GM23338 (cell line): ENCODE measurements at regions not wholly inside any gene's neighbourhood (a gene's known extent, or its start where the extent isn't known, plus 50 kb on each side); places are given as distances from the start of the nearest gene placed in this dataset.

ENCODE experiments used
- ATAC-seq: fragments of 200-7000 bp; cut with Tn5 transposase; 3 replicates; pipeline ENCODE4 v1.9.1; 2020
- DNase-seq: peaks from one replicate; pipeline ENCODE4 v3.0.0-alpha.2; 2015; ENCODE audit warnings: low spot score
- H2AFZ ChIP-seq: fragments of 200-600 bp; sonication (generic); 2 replicates; pipeline ENCODE4 v1.8.0; 2016; ENCODE audit warnings: antibody characterized with exemption, mild to moderate bottlenecking, moderate library complexity
- H3F3A ChIP-seq: fragments of 200-600 bp; sonication (generic); replicated peaks from 2 replicates; pipeline ENCODE4 v1.8.0; 2017; ENCODE audit warnings: antibody characterized with exemption, mixed run types, low read depth
- H3K27ac ChIP-seq: fragments of 200-600 bp; sonication (generic); 2 replicates; pipeline ENCODE4 v1.6.1; 2016; ENCODE audit warnings: low read depth
- H3K27me3 ChIP-seq: fragments of 200-600 bp; sonication (generic); 2 replicates; pipeline ENCODE4 v1.8.0; 2016; ENCODE audit warnings: mild to moderate bottlenecking, mixed run types, moderate library complexity; ENCODE audit not compliant: insufficient read depth
- H3K36me3 ChIP-seq: fragments of 200-600 bp; sonication (generic); 2 replicates; pipeline ENCODE4 v1.8.0; 2016; ENCODE audit warnings: mild to moderate bottlenecking; ENCODE audit not compliant: insufficient read depth
- H3K4me1 ChIP-seq: fragments of 200-600 bp; sonication (generic); 2 replicates; pipeline ENCODE4 v1.8.0; 2016; ENCODE audit warnings: mild to moderate bottlenecking, moderate library complexity; ENCODE audit not compliant: insufficient read depth
- H3K4me2 ChIP-seq: fragments of 200-600 bp; sonication (generic); 2 replicates; pipeline ENCODE4 v1.7.1; 2017; ENCODE audit warnings: mixed run types
- H3K4me3 ChIP-seq: fragments of 200-600 bp; sonication (generic); 2 replicates; pipeline ENCODE4 v1.6.1; 2016; ENCODE audit warnings: mixed run types
- H3K79me2 ChIP-seq: fragments of 200-600 bp; sonication (generic); replicated peaks from 2 replicates; pipeline ENCODE4 v1.8.0; 2017; ENCODE audit warnings: mild to moderate bottlenecking; ENCODE audit not compliant: insufficient read depth
- H3K9me2 ChIP-seq: fragments of 200-600 bp; sonication (generic); 2 replicates; pipeline ENCODE4 v1.8.0; 2017; ENCODE audit not compliant: insufficient read depth
- H4K20me1 ChIP-seq: fragments of 200-600 bp; sonication (generic); replicated peaks from 2 replicates; pipeline ENCODE4 v1.8.0; 2017; ENCODE audit warnings: mild to moderate bottlenecking; ENCODE audit not compliant: insufficient read depth
- H3K27ac Mint-ChIP-seq: 2 replicates; pipeline ENCODE4 v1.8.0; 2020; ENCODE audit warnings: inconsistent platforms, mild to moderate bottlenecking, moderate library complexity, mixed read lengths
- H3K27me3 Mint-ChIP-seq: 3 replicates; pipeline ENCODE4 v1.8.0; 2022; ENCODE audit warnings: low read depth, mild to moderate bottlenecking, moderate library complexity, mixed read lengths, inconsistent platforms; ENCODE audit not compliant: insufficient read depth, poor library complexity
- H3K36me3 Mint-ChIP-seq: 3 replicates; pipeline ENCODE4 v1.8.0; 2021; ENCODE audit warnings: low read depth, mild to moderate bottlenecking, inconsistent platforms, moderate library complexity, mixed read lengths
- H3K4me1 Mint-ChIP-seq: 3 replicates; pipeline ENCODE4 v1.8.0; 2020; ENCODE audit warnings: mild to moderate bottlenecking, inconsistent platforms, mixed read lengths
- H3K4me3 Mint-ChIP-seq: 3 replicates; pipeline ENCODE4 v1.8.0; 2021; ENCODE audit warnings: moderate library complexity, mild to moderate bottlenecking, inconsistent platforms, mixed read lengths
- H3K9me3 Mint-ChIP-seq: 3 replicates; pipeline ENCODE4 v1.8.0; 2020; ENCODE audit warnings: moderate library complexity, mild to moderate bottlenecking, inconsistent platforms, mixed read lengths
- CREB1 ChIP-seq: fragments of 250-450 bp; sonication (Bioruptor Pico); IDR thresholded peaks from 2 replicates; pipeline ENCODE4 v1.5.0; 2020; ENCODE audit warnings: low read depth, mild to moderate bottlenecking, moderate library complexity
- CTCF ChIP-seq, 2 experiments: fragments of 200-600 bp in 1 of 2; sonication (generic) in 1 of 2; conservative IDR thresholded peaks; 2 replicates each; pipeline versions ENCODE4 v1.5.1 to v1.6.1; 2016 to 2017; ENCODE audit warnings: antibody characterized with exemption in 2 of 2, low read depth in 2 of 2, mild to moderate bottlenecking in 2 of 2, moderate library complexity in 1 of 2
- NANOG ChIP-seq: IDR thresholded peaks from 2 replicates; pipeline ENCODE4 v1.6.1; 2016; ENCODE audit warnings: antibody characterized with exemption, borderline replicate concordance
- POLR2AphosphoS5 ChIP-seq: IDR thresholded peaks from 2 replicates; pipeline ENCODE4 v1.6.1; 2016; ENCODE audit warnings: antibody characterized with exemption, low read depth
- REST ChIP-seq: IDR thresholded peaks from one replicate; pipeline ENCODE4 v1.6.1; 2018; ENCODE audit warnings: antibody characterized with exemption; ENCODE audit not compliant: unreplicated experiment
- ZNF462 ChIP-seq: fragments of 250-450 bp; sonication (Bioruptor Pico); IDR thresholded peaks from 2 replicates; pipeline ENCODE4 v1.5.0; 2020; ENCODE audit warnings: mild to moderate bottlenecking, moderate library complexity

- Histone ChIP-seq H3K4me3 (no peak overlapping the region), H3K4me2 (no peak overlapping the region), H3K4me1 (peaks cover 16% of the 10 kb centered on the region), H2AFZ (no peak overlapping the region), H3F3A (no peaks in the 10 kb centered on the region), H3K27ac (no peak overlapping the region), H4K20me1 (no peaks in the 10 kb centered on the region), H3K79me2 (no peaks in the 10 kb centered on the region), H3K27me3 (no peaks in the 10 kb centered on the region), H3K9me2 (peaks cover 11% of the 10 kb centered on the region; the same call in 1 of the 2 replicates), H3K36me3 (no peaks in the 10 kb centered on the region)
- Mint-ChIP-seq H3K27ac (no peak overlapping the region), H3K4me3 (no peak overlapping the region), H3K36me3 (peaks cover 14% of the 10 kb centered on the region; the same call in 2 of the 3 replicates), H3K4me1 (peaks cover 2% of the 10 kb centered on the region; the same call in 2 of the 3 replicates), H3K9me3 (peaks cover 12% of the 10 kb centered on the region), H3K27me3 (no peaks in the 10 kb centered on the region)
- ATAC-seq (no peak; the same call in 2 of the 3 replicates), DNase-seq (peak; percentile 19)
- peak; percentile 17 to 27; a peak in 2 of 4 replicates for TF ChIP-seq CTCF (conservative IDR thresholded peaks at IDR 0.05; ENCODE audit: low read depth in 2 of 2)
- TF ChIP-seq POLR2AphosphoS5 = no peak
Measured at GRCh38 chr21:19510653-19511052, 1107.1 kb upstream of the TMPRSS15 start.

- Histone ChIP-seq H3K27me3 (no peaks in the 10 kb centered on the region), H3K36me3 (no peaks in the 10 kb centered on the region), H3F3A (no peaks in the 10 kb centered on the region), H3K9me2 (peaks cover 4% of the 10 kb centered on the region; the same call in 1 of the 2 replicates), H2AFZ (no peak overlapping the region), H3K27ac (no peak overlapping the region), H4K20me1 (no peaks in the 10 kb centered on the region), H3K4me2 (no peak overlapping the region), H3K4me3 (no peak overlapping the region), H3K4me1 (no peaks in the 10 kb centered on the region), H3K79me2 (no peaks in the 10 kb centered on the region)
- Mint-ChIP-seq H3K27ac (no peak overlapping the region), H3K9me3 (no peaks in the 10 kb centered on the region; the same call in 1 of the 3 replicates), H3K27me3 (peaks cover 2% of the 10 kb centered on the region), H3K36me3 (no peaks in the 10 kb centered on the region), H3K4me3 (no peak overlapping the region), H3K4me1 (peaks cover 3% of the 10 kb centered on the region; the same call in 1 of the 3 replicates)
- TF ChIP-seq ZNF462 (CRISPR knock-in tag) (no peak), CREB1 (no peak), NANOG (no peak), REST (no peak)
- DNase-seq (no peak), ATAC-seq (no peak)
Measured at GRCh38 chr21:19522381-19522780, 1118.8 kb upstream of the TMPRSS15 start.
